ENCODE measurements at regions not wholly inside any gene's neighbourhood (a gene's known extent, or its start where the extent isn't known, plus 50 kb on each side); places are given as distances from the start of the nearest gene placed in this dataset.

GRCh38 chr11:29268733-29269132, 748.1 kb downstream of the KCNA4 start:
- H3K9me3 Mint-ChIP-seq, result no peaks in the 10 kb centered on the region
- no peaks in the 10 kb centered on the region for H3K4me1 Mint-ChIP-seq
- H3K4me3 Mint-ChIP-seq, result no peak overlapping the region
- no peak for ATAC-seq
- H3K36me3 Mint-ChIP-seq, result no peaks in the 10 kb centered on the region
- H3K27me3 Mint-ChIP-seq, result no peaks in the 10 kb centered on the region
- H3K27ac Mint-ChIP-seq, result no peak overlapping the region

GRCh38 chr11:29265792-29266191, 751.0 kb downstream of the KCNA4 start:
- Mint-ChIP-seq H3K27ac (no peak overlapping the region), H3K36me3 (no peaks in the 10 kb centered on the region)

GRCh38 chr11:29265381-29265780, 751.4 kb downstream of the KCNA4 start:
- no peak overlapping the region for H3K27ac Mint-ChIP-seq
- ATAC-seq, result no peak

More at GRCh38 chr11:29265792-29266191, 751.0 kb downstream of the KCNA4 start:
- Mint-ChIP-seq H3K4me1 (no peaks in the 10 kb centered on the region), H3K4me3 (no peak overlapping the region), H3K27me3 (no peaks in the 10 kb centered on the region), H3K9me3 (no peaks in the 10 kb centered on the region)
- no peak for ATAC-seq

GRCh38 chr11:29263971-29264682, 752.7 kb downstream of the KCNA4 start:
- no peaks in the 10 kb centered on the region for H3K36me3 Mint-ChIP-seq
- no peaks in the 10 kb centered on the region for H3K27me3 Mint-ChIP-seq
- no peak for ATAC-seq
- no peak overlapping the region for H3K27ac Mint-ChIP-seq
- no peak overlapping the region for H3K4me3 Mint-ChIP-seq
- H3K4me1 Mint-ChIP-seq, result no peaks in the 10 kb centered on the region
- peaks cover 3% of the 10 kb centered on the region for H3K9me3 Mint-ChIP-seq

More at GRCh38 chr11:29265381-29265780, 751.4 kb downstream of the KCNA4 start:
- no peak overlapping the region for H3K4me3 Mint-ChIP-seq
- H3K36me3 Mint-ChIP-seq, result no peaks in the 10 kb centered on the region
- no peaks in the 10 kb centered on the region for H3K4me1 Mint-ChIP-seq
- H3K9me3 Mint-ChIP-seq, result no peaks in the 10 kb centered on the region
- H3K27me3 Mint-ChIP-seq, result no peaks in the 10 kb centered on the region

GRCh38 chr11:29261831-29262230, 755.0 kb downstream of the KCNA4 start:
- peaks cover 3% of the 10 kb centered on the region for H3K9me3 Mint-ChIP-seq
- no peak overlapping the region for H3K4me3 Mint-ChIP-seq
- H3K4me1 Mint-ChIP-seq, result no peaks in the 10 kb centered on the region
- no peak for ATAC-seq
- no peak overlapping the region for H3K27ac Mint-ChIP-seq
- no peaks in the 10 kb centered on the region for H3K36me3 Mint-ChIP-seq
- H3K27me3 Mint-ChIP-seq, result no peaks in the 10 kb centered on the region

- Mint-ChIP-seq H3K4me1 (no peaks in the 10 kb centered on the region), H3K4me3 (no peak overlapping the region), H3K27me3 (no peaks in the 10 kb centered on the region), H3K36me3 (no peaks in the 10 kb centered on the region), H3K9me3 (peaks cover 4% of the 10 kb centered on the region), H3K27ac (no peak overlapping the region)
- ATAC-seq, result no peak
These were observed 755.7 kb downstream of the KCNA4 start for GRCh38 chr11:29260939-29261705.

GRCh38 chr11:29258411-29258810, 758.4 kb downstream of the KCNA4 start:
- H3K36me3 Mint-ChIP-seq, result no peaks in the 10 kb centered on the region
- no peaks in the 10 kb centered on the region for H3K4me1 Mint-ChIP-seq
- ATAC-seq, result no peak
- H3K9me3 Mint-ChIP-seq, result peaks cover 7% of the 10 kb centered on the region
- no peak overlapping the region for H3K27ac Mint-ChIP-seq
- H3K27me3 Mint-ChIP-seq, result no peaks in the 10 kb centered on the region
- no peak overlapping the region for H3K4me3 Mint-ChIP-seq

- Mint-ChIP-seq H3K27ac (no peak overlapping the region), H3K9me3 (peaks cover 10% of the 10 kb centered on the region), H3K4me3 (no peak overlapping the region), H3K36me3 (no peaks in the 10 kb centered on the region), H3K27me3 (no peaks in the 10 kb centered on the region), H3K4me1 (no peaks in the 10 kb centered on the region)
- no peak for ATAC-seq
These were observed 760.2 kb downstream of the KCNA4 start for GRCh38 chr11:29256580-29256979.

GRCh38 chr11:29255401-29255800, 761.4 kb downstream of the KCNA4 start:
- H3K4me3 Mint-ChIP-seq, result no peak overlapping the region
- ATAC-seq, result no peak

GRCh38 chr11:29251738-29252137, 765.1 kb downstream of the KCNA4 start:
- Mint-ChIP-seq H3K27ac (no peak overlapping the region), H3K4me3 (no peak overlapping the region), H3K4me1 (no peaks in the 10 kb centered on the region), H3K9me3 (peaks cover 14% of the 10 kb centered on the region), H3K27me3 (no peaks in the 10 kb centered on the region), H3K36me3 (no peaks in the 10 kb centered on the region)
- no peak for ATAC-seq

More at GRCh38 chr11:29255401-29255800, 761.4 kb downstream of the KCNA4 start:
- Mint-ChIP-seq H3K27me3 (no peaks in the 10 kb centered on the region), H3K9me3 (peaks cover 13% of the 10 kb centered on the region), H3K4me1 (no peaks in the 10 kb centered on the region), H3K27ac (no peak overlapping the region), H3K36me3 (no peaks in the 10 kb centered on the region)

- Mint-ChIP-seq H3K4me3 (no peak overlapping the region), H3K4me1 (no peaks in the 10 kb centered on the region)
These were observed 767.1 kb downstream of the KCNA4 start for GRCh38 chr11:29249713-29250112.

GRCh38 chr11:29244355-29244754, 772.5 kb downstream of the KCNA4 start:
- ATAC-seq, result no peak
- Mint-ChIP-seq H3K27ac (no peak overlapping the region), H3K36me3 (no peaks in the 10 kb centered on the region), H3K27me3 (no peaks in the 10 kb centered on the region), H3K9me3 (peaks cover 3% of the 10 kb centered on the region), H3K4me3 (no peak overlapping the region), H3K4me1 (no peaks in the 10 kb centered on the region)

More at GRCh38 chr11:29249713-29250112, 767.1 kb downstream of the KCNA4 start:
- no peak for ATAC-seq
- Mint-ChIP-seq H3K27ac (no peak overlapping the region), H3K27me3 (no peaks in the 10 kb centered on the region), H3K36me3 (no peaks in the 10 kb centered on the region), H3K9me3 (peaks cover 10% of the 10 kb centered on the region)

GRCh38 chr11:29243616-29244015, 773.2 kb downstream of the KCNA4 start:
- peaks cover 3% of the 10 kb centered on the region for H3K9me3 Mint-ChIP-seq
- no peaks in the 10 kb centered on the region for H3K4me1 Mint-ChIP-seq
- no peak overlapping the region for H3K27ac Mint-ChIP-seq
- no peaks in the 10 kb centered on the region for H3K36me3 Mint-ChIP-seq
- H3K4me3 Mint-ChIP-seq, result no peak overlapping the region
- no peaks in the 10 kb centered on the region for H3K27me3 Mint-ChIP-seq
- ATAC-seq, result no peak

GRCh38 chr11:29231991-29232390, 784.8 kb downstream of the KCNA4 start:
- no peak overlapping the region for H3K4me3 Mint-ChIP-seq
- no peak overlapping the region for H3K27ac Mint-ChIP-seq
- H3K4me1 Mint-ChIP-seq, result no peaks in the 10 kb centered on the region
- H3K27me3 Mint-ChIP-seq, result no peaks in the 10 kb centered on the region
- ATAC-seq, result no peak
- peaks cover 10% of the 10 kb centered on the region for H3K9me3 Mint-ChIP-seq
- no peaks in the 10 kb centered on the region for H3K36me3 Mint-ChIP-seq

GRCh38 chr11:29231586-29231985, 785.2 kb downstream of the KCNA4 start:
- Mint-ChIP-seq H3K27me3 (no peaks in the 10 kb centered on the region), H3K27ac (no peak overlapping the region), H3K9me3 (peaks cover 10% of the 10 kb centered on the region), H3K4me3 (no peak overlapping the region), H3K4me1 (no peaks in the 10 kb centered on the region), H3K36me3 (no peaks in the 10 kb centered on the region)
- no peak for ATAC-seq

- Mint-ChIP-seq H3K9me3 (peaks cover 13% of the 10 kb centered on the region), H3K27ac (no peak overlapping the region), H3K4me3 (no peak overlapping the region), H3K4me1 (no peaks in the 10 kb centered on the region), H3K36me3 (no peaks in the 10 kb centered on the region), H3K27me3 (no peaks in the 10 kb centered on the region)
- no peak for ATAC-seq
These were observed 789.0 kb downstream of the KCNA4 start for GRCh38 chr11:29227811-29228210.
